GM12892 (cell line): ENCODE measurements at regions not wholly inside any gene's neighbourhood (a gene's known extent, or its start where the extent isn't known, plus 50 kb on each side); places are given as distances from the start of the nearest gene placed in this dataset.

ENCODE experiments used
- POLR2A ChIP-seq: IDR thresholded peaks from 2 replicates; pipeline ENCODE4 v1.6.1; 2011; ENCODE audit warnings: low read depth, low read length, control low read depth
- POLR2AphosphoS5 ChIP-seq: IDR thresholded peaks from 2 replicates; pipeline ENCODE4 v1.6.1; 2011; ENCODE audit warnings: low read depth, low read length, control low read depth
- TAF1 ChIP-seq: IDR thresholded peaks from 2 replicates; pipeline ENCODE4 v1.6.1; 2011; ENCODE audit warnings: low read depth, mild to moderate bottlenecking, control low read depth, low read length, borderline replicate concordance

GRCh38 chr2:224181534-224182155 lies 142.6 kb upstream of the SERPINE2 start:
- TF ChIP-seq POLR2A = no peak
- TF ChIP-seq POLR2AphosphoS5 = no peak
- no peak for TF ChIP-seq TAF1
